ENCODE measurements at regions not wholly inside any gene's neighbourhood (a gene's known extent, or its start where the extent isn't known, plus 50 kb on each side); places are given as distances from the start of the nearest gene placed in this dataset.

- no peak for FAIRE-seq
Measured at GRCh38 chr4:136920092-136920881, 612.0 kb downstream of the PCDH18 start.

DNA sequence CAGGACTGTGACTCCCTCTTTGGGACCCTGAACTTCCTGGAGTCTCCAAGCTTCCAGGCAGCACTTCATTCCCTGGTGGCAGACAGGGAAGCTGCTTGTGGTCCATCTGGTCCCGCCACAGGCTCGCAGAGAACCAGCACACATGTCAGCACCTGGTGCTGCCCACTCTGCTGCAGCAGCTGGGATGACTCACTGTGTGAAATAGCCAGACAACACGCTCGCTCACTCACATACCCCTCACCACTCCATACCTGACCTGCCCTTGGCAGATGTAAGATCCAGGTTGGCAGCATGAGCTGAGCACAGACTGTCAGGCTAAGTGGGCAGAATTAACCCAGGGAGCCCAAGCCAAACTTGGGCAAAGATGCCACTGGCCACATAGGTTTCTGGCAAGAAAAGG is 613.5 kb downstream of the PCDH18 start:
- FAIRE-seq: no peak

DNA sequence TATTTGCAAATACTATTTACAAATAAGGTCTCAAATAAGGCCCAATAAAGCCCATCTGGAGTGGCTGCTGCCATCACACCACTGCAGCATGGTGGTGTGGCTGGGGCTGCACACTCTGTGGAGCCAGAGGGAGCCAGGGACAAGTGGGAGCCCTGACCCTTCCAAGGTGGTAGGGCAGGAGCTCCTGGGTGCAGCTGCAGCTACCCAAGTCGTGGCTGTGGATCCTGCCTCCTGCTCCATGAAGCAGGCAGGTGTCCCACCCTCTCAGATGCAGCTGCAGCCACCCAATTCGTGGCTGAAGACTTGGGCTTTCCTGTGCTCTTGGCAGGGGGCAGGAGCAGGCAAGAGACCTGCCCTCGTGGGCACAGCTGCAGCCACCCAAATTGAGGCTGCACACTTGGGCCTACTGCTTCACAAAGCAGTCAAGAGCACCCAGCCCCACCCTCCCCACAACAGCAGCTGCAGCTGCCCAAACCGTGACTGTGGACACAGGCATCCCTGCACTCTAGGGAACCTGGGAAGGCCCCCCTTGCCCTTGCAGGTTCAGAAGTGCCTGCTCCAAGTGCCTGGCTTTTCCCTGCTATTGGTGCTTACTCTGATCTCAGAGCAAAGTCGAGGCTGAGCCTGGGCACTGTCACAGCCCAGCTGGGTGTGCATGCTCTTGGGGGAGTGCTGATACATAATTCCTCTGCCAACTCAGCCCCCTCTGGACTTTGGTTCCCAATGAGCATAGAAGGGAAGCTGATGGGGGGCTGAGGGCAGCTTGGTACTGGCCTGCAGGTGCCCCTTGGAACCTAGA is 614.8 kb downstream of the PCDH18 start:
- no peak for FAIRE-seq

DNA sequence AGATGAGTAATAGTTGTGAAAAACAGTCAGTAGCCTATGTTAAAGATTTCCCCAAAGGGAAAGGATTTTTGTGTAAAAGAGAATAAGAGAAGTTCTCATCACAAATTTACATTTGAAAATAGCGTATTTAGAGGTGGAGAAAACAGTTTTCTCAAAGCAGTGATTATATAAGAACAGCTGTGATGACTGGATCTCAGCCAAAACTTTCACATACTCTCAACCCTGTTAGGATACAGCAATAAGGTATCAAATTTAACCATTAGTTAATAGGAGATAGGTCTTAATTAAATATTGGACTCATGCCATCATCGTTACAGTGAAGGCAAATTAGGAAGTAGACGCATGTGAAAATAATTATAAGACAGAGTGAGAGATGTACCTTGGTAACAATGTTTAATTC is 622.7 kb downstream of the PCDH18 start:
- no peak for FAIRE-seq

- FAIRE-seq: no peak
Measured at GRCh38 chr4:136908122-136908521, 624.2 kb downstream of the PCDH18 start.

DNA sequence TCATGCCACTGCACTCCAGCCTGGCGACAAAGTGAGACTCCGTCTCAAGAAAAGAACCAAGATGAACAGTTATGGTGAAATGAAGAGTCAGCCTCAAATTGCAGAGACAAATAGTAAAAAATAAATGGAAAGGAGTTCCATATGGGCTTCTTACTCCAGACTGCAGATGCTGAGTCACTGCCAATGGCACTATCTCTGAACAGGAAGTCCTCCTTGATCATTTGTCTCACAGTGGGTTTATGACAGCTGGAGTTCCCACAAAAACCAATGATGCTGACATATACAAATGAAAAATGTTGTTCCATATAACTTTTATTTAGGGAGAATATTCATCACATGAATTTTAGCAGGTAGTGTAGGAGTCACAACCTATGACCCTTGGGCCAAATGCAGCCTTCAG is 631.6 kb downstream of the PCDH18 start:
- FAIRE-seq: no peak

DNA sequence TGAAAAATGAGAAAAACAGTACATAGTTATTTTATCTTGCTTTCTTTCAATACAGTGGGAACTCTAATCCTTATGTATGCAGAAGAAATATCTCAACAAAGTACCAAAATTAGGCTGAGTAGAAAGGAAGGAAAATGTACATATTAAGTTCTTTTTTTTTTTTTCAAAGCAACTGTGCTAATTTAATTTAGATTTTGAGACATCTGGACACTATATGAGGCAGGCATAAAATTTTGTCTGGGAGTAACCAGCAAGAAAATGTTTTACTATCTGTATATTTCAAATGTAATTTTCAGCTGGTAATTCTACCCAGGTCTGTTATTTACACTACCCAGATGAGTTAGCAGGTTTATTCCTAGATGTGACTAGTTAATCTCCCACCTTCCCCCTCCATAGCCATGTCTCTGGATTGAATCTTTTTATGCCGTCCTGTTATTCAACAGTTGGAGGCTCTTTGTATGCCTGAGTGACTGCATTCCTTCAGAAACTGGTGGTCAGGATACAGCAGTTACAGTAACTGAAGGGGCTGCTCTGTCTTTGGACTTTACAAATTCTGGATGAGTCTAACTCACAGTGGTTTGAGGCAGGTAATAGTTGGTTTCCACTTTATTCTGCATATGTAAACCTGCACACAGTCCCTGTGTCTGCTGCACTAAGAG is 633.6 kb downstream of the PCDH18 start:
- FAIRE-seq: no peak

GRCh38 chr4:136893573-136893972 is 638.7 kb downstream of the PCDH18 start:
- FAIRE-seq: no peak

DNA sequence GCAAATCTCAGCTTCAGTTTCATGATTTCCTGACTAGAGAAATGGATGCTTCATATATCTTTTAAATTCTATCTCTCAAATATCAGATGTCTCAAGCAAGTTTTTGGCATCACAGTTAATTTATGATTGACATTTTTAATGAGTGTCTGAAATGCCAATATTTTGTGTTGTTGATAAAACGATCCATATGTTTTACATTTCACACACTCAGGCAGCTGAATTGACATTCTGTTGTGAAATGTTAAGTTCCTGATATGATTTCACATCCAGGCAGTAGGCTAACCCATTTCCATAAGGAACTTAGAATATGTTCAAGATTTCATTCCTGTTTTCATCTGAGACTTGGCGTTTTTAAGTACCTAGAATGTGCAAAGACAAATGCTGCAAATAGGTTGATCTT is 650.6 kb downstream of the PCDH18 start:
- FAIRE-seq: no peak

DNA sequence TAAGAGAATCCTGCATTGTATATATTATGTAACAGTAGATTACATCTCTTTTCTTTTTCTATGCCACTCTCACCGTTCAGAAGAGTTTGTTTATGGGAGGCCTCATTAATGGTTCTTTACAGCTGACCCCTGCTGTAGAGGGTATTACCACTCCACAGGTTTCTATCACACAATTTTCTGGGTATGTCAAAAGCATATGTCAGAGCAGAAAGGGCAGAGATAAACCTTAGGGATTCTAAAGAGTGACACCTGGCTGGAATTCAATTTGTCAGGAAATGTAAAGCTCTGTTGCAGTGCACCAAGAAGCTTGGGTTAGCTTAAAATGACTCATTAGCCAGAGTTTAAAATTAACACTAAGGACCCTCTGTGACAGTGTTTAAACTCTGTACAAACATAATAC is 658.7 kb downstream of the PCDH18 start:
- FAIRE-seq: no peak

- FAIRE-seq: no peak
Measured at GRCh38 chr4:136867465-136867864, 664.8 kb downstream of the PCDH18 start.

DNA sequence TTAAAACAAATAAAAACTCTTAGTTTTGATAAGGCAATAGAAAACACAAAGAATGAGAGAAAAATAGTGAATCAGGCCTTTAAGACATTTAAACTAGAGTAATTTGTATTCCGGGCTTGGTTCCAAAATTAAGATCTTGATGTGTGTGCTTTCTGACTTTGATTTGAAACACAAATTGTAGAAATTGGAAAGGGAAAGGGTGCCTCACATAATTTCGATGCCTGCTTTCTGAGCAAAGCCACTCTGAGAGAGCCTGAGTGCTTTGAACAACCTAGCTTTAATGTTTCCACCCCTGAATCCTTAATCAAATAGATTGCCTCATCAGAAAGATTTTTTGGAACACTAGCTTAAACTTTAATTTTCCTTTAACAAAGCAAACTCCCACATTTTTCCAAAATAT is 666.8 kb downstream of the PCDH18 start:
- no peak for FAIRE-seq

DNA sequence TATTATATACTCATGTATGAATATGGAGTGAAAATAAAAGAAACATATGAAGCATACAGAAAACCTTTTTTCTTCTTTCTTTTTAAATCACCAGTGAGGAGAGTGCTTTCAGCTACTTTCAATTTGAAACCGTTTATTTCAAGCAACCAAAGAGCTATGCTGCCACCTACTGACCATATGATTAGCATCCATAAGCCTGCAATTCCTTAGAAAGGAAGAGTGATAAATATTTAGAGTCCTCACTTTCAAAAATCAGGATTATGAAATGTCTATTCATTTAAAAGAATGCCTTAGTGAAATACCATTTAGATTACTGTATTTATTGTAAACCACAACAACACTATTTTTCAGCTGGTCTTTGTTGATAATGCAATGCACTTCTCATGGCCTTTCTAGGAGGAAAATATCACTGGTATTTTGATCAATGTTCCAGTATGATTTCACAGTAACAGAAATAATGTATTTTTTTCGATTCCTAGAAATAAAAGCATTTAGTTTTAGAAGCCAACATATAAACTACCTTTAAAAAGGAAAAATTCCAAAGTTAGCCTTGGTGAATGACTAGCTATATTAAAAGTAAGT is 667.6 kb downstream of the PCDH18 start:
- peak; percentile 98 for FAIRE-seq

DNA sequence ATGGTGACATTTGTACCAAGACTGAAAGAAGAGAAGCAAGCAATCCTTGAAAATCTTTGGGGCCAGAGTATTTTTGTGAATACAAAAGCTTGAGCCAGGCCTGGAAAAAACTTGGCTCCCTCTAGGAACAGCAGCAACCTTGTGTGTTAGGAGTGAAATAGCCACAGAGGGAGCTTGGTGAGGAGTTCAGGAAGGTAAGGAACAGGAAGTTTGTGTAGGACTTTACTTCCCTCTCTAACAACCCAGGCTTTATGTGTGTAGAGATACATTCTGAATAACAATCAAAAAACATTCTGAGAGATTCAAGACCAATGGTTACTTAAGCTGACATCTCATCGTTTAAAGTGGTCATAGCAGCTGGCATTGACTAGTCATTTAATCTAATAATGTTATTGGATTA is 668.5 kb downstream of the PCDH18 start:
- no peak for FAIRE-seq

GRCh38 chr4:136862653-136863052 is 669.6 kb downstream of the PCDH18 start:
- FAIRE-seq: no peak

DNA sequence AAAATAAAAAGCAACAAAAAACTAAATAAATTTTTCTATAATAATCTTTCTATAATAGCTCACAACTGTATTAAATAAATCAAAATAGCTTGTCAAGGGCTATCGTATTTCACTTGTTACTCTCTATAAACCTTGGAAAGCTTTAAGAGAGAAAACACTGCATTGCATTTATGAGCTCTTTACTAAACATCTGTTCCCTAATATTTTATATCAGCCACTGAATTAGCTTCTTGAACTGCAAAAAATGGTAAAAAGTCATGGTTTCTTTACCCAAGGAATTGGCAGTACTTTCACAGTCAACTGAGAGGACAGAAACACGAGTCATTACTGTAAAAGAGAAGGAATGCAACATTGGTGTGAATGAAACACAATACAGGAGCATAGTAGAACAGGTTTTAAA is 671.2 kb downstream of the PCDH18 start:
- no peak for FAIRE-seq

- no peak for FAIRE-seq
Measured at GRCh38 chr4:136858903-136859302, 673.4 kb downstream of the PCDH18 start.

DNA sequence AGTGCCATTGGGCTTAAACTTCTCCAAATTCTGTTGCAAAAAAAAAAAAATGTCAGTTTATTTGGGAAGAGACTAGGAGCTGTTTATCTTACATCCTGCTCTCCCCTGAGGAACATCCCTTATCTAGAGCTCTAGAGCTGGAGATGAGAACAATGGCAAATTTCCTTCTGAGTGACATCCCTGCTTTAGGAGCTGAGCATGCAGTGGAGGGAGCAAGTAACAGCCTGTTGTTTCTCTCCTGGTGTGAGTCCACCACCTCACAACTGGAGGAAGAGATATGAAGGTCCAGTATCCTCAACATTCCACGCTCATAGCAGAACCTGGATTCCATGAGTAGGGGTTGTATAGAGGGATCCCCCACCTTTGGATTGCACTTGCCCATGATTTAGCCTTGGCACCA is 676.4 kb downstream of the PCDH18 start:
- no peak for FAIRE-seq

DNA sequence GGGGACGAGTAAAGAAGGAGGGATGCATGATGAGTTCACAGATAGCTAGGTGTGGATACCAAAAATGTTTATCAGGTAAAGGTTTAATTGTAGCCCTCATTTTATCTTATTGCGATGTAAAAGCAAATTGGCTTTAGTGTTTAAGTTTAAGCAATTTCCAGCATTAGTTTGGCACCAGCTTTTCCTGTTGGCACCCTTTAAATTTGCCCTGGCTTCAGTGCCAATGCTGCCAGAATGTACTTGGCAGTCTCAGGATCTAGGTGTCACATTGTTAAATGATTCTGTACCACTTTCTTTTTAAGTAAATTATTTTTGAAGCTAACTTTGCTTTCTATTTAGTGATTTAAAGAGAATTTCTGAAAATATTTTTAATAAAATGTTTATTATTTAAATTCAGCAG is 681.8 kb downstream of the PCDH18 start:
- no peak for FAIRE-seq

GRCh38 chr4:136847881-136848621 is 684.2 kb downstream of the PCDH18 start:
- no peak for FAIRE-seq

GRCh38 chr4:136841526-136841925 is 690.8 kb downstream of the PCDH18 start:
- FAIRE-seq: no peak

GRCh38 chr4:136838607-136839006 is 693.7 kb downstream of the PCDH18 start:
- FAIRE-seq: no peak

DNA sequence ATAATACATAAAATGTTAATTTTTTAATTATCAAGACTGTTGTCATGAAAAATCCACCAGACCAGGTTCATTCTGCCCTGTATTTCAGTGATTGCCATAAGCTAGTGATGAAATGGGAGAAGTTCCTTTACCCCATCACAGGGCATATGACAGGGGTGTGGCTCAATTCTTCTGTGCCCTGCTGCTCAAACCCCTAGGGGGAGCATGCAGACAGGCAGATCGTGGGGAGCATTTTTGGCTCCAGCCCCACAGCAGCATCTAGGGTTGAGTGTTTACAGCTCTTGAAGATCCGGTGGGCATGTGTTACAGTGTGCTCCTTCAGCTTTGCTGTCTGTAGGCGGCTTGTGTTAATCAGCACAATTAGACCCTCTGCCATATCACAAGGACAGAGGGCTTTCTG is 700.7 kb downstream of the PCDH18 start:
- FAIRE-seq: no peak
